NCI-H1092 treated with DMSO at 0.1 percent for 48 hours (cell line): ENCODE measurements at regions not wholly inside any gene's neighbourhood (a gene's known extent, or its start where the extent isn't known, plus 50 kb on each side); places are given as distances from the start of the nearest gene placed in this dataset.
"Not testable (repeated sequence)": the region's sequence is repeated elsewhere in the genome, so short reads cannot be mapped to it uniquely, and the experiment has no call there.

Experiments
- DNase-seq: peaks from one replicate; lab custom pipeline; 2025; lab: John Stamatoyannopoulos, UW

DNA sequence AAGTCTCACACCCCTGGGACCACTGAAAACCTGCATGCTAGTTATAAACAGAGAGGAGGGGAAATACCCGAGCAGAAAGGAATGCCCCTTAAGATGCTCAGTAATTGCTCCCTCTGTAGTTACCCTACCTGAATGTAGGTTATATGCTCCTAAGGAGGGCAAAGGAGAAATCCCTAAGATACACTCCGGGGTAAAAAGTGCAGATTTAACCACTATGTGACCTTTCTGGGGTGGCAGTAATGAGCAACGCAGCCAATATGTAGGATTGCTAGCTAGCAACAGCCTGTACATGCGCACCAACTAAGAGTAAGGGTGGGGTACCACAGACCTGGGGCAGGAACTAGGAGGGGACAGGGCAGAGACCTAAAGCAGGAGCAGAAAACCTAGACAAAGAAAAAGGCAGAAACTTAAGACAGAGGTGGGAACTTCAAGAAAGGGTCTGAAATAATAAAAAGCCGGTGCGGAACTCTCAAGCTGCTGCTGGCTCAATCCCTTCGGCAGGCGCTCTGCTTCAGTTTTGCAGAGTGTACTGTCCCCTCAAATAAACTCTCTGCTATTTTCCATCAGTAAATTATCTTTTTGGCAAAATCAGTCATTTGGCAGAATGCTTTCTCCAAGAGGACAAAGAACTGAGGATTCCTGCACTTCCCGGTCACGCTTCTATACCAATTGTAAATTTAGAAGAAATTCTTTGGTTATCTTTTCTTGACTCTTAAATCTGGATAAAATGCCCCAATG, 823.8 kb downstream of the CDH11 start:
- no peak for DNase-seq

DNA sequence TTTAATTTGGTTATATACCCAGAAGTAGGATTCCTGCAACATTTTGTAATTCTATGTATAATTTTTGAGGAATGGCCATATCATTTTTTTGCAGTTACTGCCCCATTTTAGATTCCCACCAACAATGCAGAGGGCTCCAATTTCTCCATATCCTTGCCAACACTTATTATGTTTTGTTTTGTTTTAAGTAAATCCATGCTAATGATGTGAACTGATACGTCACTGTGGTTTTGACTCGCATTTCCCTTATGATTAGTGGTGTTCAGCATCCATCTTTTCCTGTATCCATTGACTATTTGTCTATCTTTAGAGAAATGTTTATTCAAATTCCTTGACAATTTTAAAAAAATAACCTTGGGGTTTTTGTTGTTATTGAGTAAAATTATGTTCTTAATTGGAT, 826.4 kb downstream of the CDH11 start:
- no peak for DNase-seq

DNA sequence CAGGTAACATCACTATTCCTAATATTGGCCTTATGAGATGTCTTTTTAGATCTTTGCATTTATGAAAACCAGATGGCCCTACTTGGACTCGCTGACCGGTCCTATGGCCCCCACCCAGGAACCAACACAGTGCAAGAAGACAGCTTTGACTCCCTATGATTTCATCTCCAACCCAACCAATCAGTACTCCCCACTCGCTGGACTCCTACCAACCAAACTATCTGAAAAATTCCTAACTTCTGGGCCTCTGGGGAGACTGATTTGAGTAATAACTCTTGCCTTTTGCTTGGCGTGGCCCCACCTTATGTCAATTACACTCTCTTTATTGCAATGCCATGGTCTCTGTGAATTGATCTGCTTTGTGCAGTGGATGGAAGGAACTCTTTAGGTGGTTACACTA, 828.9 kb downstream of the CDH11 start:
- no peak for DNase-seq

DNA sequence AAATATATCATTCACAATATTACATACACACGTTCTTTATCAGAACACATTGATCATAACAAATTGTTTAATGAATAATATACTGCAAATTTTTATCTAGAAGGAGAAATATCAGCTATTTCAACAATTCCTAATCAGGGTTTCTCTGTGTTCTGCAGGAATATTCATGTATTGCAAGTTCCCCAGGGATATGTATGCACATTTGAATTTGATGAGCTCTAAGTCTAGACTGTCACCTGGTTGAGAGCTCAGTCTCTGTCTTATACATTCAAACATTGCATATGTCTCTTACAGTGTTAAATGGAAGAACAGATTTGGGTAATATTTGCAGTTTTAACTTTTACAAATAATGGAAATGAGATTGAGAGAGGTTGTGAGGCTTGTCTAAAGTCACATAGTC, 829.7 kb downstream of the CDH11 start:
- DNase-seq = no peak

DNA sequence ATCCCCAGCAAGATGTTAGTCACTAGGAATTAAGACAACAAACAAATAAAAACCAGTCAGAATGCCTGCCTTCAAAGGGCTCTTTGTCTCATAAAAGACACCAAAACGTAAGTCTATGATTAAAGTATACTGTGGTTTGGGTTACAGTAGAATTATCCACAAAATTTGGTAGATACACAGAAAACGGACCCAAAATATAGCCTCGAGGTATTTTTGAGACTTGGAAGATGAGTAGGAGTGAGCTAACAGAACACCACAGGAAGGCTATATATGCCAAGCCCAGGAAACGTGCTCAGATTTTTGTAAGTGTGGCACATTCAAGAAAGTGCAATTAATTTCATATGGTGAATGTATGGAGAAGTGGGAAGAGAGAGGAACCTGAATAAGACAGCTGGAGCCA, 831.4 kb downstream of the CDH11 start:
- DNase-seq = no peak

DNA sequence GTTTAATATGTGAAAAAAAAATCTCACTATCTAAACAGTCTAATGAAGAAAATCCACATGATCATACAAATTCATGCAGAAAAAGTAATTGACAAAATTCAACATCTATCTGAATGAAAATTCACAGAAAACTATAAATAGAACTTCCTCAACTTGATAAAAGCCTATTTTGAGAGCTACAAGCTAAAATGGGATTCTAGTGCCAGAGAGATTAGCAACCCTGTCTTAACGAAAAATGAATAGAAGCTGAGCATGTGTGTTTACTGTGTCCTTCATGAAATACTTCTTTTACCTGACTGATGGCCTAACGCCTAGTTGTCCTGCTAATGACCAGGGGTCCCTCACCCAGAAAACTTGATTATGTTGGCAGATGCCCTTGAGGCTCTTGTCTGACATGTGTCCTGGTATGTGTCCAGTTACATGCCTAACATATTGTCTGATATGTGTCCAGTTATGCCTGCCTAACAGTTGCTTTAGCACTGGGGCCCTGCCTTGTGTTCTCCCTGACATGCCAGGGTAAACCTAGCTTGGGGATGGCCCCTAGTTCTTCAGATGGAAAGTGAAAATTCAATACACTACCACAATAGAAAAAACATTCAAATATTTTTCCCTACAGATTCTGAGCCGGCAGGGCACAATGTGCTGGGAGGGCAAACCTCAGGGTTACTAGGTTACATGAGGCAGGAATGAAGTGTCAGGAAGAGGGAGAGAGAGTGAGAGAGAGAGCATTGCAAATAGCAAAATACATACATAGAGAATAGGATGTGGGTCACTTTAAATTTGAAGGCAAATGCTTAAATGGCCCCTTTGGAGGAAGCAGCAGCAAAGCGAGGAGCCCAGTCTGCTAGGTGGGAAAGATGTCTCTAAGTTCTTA, 834.0 kb downstream of the CDH11 start:
- no peak for DNase-seq

DNA sequence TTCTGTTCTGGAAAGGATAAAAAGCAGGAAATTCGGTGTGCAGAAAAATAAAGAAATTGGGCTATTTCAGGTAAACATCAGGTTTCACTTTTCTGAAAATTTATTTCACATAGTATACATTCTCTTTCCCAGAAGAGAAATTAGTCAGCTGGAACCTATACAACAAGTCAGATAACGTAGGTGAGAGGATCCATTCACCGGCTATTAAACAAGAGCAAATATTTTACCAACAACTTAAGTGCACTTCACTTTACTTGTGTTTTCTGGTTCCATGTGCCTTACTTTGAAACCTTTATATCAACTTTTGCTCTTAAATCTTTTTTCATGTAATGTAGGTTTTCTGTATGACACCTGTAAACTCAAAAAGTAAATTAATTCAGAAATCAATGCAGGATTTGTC, 839.7 kb downstream of the CDH11 start:
- no peak for DNase-seq

DNA sequence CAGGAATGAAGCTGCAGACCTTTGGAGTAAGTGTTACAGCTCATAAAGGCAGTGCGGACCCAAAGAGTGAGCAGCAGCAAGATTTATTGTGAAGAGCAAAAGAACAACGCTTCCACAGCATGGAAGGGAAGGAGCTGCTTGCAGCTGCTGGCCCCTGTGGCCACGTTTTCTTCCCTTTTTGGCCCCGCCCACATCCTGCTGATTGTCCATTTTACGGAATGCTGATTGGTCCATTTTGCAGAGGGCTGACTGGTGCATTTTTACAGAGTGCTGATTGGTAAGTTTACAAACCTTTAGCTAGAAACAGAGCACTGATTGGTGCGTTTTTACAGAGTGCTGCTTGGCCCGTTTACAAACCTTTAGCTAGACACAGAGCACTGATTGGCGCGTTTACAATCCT, 841.5 kb downstream of the CDH11 start:
- DNase-seq = no peak

DNA sequence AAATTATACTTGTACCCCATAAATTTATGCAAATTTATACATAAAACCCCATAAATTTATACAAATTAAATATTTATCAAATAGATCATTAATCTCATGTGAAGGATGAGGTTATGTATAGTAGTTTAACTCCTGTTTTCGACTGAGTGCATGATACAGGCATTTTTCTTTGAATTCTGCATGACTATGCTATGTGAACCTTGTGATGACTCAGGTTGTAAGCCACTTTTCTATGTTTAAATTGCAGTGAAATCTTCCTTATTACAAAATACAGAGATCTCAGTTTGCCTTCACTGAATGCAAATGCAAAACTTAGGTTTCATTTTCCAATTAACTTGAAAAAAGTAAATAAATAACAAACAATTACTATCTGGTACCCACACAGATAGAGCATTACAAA, 843.7 kb downstream of the CDH11 start:
- DNase-seq = no peak

DNA sequence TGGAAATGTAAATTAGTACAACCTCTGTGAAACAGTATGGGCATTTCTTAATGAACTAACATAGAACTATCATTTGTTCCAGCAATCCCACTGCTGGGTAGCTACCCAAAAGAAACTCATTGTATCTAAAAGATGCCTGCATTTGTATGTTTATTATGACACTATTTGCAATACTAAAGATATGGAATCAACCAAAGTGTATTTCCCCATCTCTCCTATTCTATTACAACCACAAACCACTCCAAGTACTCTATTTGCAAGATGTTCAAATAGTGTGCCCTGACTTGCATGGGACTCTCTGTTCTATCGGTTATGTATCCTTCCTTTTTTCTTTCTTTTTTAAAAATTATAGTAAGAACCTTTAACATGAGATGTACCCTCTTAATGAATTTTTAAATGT, 845.2 kb downstream of the CDH11 start:
- no peak for DNase-seq

DNA sequence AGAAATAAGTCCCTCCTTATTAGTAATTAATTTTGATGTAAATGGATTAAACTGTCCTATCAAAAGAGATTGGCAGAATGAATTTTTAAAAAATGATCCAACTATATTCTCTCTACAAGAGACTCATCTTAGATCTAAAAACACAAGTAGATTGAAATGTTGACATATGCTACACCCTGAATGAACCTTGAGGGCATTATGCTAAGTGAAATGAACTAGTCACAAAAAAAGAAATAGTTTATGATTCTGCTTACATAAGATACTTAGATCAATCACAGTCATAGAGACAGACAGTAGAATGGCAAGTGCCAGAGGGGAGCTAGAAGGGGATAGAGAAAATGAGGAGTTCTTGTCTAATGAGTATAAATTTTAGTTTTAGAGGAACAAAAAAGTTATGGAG, 849.8 kb downstream of the CDH11 start:
- no peak for DNase-seq

DNA sequence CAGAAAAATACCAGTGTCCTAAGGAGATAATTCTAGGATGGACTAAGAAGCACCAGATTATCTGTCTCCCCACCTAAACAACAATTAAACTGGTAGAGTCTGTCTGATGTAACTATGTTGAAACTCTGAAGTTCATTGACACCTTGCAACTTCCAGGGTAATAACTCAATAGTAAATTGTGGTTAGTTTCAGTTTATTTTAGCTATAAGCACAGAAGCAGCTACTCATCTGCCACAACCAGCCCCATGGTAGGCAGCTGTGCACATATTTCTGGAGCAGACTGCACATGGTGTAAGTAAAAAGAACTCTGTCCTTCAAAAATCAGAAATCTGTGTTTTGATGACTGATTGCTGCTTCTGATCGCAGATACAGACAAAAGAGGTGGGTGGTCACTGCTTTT, 852.1 kb downstream of the CDH11 start:
- DNase-seq = no peak

DNA sequence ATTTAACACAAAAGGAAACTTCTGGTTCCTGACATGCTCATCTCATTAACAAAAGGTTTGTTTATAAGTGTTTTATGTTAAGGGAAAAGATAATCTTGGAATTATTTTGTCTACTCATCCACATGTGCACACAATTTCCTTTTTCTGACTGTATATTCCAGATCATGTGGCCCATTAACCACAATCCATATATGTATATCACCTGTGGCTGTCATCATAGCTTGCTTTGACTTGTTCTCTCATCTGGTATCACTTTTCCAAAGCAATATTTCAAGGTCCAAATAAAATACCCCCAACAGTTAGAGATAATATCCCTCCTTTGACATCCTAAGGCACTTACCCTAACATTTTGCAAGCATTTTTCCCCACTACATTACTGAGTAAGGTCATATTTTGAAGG, 856.1 kb downstream of the CDH11 start:
- no peak for DNase-seq

DNA sequence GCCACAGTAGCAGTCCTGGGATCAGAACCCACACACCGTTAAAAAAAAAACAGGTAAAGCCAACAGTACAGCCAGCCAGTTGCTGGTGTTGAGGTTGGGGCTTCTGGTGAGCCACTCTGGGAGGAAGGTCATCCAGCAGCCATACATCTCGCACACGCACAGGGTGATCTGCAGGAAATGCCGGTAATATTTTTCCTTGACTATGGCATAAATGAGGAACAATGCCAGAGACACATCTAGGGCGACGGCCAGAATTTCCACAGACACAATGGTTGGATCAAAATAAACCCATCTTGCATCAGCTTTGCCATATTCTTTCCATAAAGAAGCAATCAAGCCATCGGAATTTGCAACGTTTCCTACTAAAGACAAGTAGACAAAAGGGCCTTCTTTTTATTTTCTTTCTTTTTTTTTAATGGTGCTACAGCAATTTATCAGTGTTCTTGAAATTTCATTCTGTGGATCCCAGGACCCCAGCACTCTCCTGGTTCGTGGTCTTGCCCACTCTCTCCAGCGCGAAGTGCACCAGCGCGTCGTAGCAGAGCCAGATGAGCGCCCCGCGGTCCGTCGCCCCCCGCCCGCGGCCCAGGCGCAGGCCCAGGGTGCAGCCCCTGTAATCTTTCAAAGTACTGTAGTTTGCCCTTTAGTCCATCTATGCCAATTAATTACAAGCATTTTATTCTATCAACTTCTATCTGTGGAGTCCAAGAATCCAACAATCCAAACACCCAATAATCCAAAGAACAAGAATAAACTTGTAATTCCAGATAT, 861.0 kb downstream of the CDH11 start:
- not testable (repeated sequence) for DNase-seq

DNA sequence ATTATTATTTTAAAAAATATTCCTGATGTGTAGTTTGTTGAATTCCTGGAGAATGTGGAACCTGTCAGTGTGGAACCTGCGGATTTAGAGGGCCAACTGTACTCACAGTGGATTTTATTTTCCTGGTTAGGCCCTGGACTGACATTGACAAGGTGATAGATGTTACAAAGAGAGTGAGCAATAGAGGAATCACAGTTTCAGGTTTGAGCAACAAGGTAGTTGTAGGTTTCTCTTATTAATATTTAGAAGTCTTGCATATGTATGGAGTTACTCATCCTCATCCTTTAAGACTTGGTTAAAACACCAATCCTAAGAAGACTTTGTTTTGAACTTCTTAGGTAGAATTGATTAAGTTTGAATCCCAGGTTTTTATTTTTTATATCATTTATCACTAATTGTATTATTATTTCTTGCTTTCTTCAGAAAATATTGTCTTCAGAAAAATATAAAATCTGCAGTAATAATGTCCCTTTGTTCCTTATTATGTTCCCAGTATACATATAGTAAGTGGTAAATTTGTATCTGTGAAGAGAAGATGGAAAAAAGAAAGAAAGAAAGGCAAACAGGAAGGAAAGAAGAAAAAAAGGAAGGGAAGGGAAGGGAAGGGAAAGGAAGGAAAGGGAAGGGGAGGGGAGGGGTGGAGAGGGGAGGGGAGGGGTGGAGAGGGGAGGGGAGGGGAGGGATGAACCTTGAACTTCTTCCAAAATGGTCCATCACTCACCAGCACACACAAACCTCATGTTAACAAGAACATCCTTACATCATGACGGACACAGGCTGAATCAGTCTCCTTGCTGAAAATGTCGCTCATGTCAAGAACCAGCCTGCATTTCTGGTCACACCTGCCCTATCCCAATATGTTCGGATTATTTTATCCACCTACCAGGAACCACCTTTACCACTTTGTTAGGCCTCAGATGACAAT, 867.2 kb downstream of the CDH11 start:
- no peak for DNase-seq

DNA sequence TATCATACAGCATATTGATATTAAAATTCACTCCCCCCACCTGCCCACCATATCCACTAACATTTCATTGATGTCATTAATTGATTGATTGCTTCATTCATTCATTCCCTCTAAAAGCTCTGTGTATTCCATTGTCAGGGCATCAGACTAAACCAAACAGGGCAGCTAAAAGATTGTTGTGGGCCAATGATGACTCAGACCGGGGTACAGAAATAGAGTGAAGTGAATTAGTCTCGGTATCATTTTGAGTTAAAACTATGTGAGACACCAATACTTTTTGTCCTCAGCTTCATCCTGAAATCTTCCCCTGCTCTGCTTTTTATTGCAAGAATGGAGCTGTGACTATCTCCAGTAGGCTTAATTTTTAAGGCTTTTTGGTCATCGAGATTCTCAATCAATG, 868.3 kb downstream of the CDH11 start:
- no peak for DNase-seq

DNA sequence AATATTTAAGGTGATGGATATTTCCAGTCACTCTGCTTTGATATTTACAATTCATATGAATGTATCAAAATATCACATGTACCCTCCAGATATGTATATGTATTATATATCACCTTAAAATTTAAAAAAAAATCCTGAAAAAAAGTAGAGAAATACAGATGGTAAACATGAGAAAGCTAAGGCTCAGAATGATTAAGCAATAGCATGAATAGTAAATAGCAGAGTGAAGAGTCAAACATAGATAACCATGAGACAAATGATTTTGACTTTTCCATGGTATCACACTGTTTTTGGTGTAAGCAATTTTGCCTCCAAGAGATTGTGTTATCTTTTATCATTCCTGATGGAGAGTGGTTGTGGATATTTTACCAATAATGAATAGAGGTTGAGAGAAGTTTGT, 868.8 kb downstream of the CDH11 start:
- no peak for DNase-seq

DNA sequence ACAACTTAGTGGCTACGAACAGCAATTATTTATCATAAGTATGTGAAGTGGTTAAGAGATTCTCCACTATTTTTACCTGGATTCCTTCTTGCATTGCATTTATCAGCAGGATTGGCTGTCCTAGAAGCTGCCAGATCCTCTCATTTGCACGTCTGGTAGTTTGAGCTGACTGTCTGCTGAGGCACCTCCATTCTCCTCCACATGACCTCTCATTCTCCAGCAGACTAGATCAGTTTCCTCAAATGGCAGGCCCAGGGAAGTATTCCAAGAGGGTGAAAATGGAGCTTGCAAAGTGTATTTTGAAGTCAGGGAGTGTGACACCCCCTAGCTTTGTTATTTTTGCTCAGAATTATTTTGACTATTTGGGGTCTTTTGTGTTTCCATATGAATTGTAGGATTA, 870.1 kb downstream of the CDH11 start:
- no peak for DNase-seq

DNA sequence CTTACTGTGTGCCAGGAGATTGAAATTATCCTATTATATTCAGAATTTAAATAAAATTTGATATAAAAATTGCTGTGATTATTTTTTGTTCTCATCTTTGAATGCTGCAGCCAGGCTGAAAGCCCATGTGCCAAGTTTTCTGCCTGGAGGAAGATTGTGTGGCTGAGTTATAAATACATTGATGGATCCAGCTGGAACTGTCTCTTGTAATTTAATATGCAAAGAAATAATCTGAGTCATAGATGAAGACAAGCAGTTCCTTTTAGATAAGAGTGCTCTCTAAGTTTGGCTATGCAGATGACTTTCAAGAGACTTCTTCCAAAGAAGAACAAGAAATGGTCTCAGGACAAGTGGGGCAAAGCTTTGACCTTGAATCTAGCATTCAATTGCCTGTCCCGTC, 871.0 kb downstream of the CDH11 start:
- DNase-seq = no peak

DNA sequence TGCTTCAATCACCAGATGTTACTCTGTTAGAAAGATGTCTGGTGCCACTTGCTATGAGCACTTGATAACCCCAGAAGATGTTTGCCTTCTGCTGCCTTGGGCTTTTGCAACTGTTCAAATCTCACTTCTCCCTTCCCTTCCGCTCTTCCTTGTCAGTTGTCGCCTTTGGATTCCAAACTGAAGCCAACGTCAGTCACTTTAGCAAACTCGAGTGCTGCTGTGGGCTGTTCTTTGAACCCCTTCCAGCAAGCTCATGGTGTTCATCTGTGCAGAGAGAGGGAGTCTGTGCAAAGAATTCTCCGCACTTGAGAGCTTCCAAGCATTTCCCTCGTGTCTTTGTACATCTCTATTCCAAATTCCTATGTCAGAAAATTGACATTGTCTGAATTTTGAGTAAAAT, 879.4 kb downstream of the CDH11 start:
- DNase-seq = no peak

DNA sequence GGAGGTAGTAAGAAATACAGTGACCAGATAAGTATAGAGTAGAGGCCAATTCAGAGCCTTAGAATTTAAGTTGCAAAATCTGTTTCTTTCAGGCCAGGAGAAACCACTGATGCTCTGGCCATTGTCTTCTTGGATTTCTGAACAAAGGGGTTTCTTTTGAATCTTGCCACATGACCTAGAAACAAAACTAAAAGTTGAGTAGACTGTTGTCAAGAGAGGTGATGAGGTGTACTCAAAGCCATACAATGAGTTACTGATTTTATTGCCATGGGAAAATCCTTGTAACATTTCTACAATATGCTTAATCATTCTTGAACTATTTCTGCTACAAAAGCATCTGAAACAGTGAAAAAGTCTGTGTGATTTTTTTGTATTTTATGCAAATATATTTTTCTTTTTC, 881.3 kb downstream of the CDH11 start:
- DNase-seq = no peak

DNA sequence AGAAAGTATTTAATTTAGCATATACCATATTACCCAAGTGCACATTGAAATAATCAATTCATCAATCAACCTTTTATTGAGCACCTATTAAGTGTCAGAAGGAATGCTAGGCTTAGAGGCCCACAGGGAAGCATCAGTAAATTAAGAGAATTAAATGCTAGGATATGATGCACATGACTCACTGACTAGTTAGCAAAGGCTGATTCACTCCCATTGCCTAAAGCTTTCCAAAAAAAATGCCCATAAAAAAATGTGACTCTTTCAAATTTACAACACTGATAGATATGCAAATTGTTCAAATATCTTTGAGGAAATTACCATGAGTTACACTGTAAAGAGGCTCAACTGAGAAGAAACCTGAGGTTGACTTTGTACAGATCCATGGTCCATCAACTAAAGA, 883.3 kb downstream of the CDH11 start:
- DNase-seq = no peak
